ENCODE measurements at regions not wholly inside any gene's neighbourhood (a gene's known extent, or its start where the extent isn't known, plus 50 kb on each side); places are given as distances from the start of the nearest gene placed in this dataset.
"Not testable (repeated sequence)": the region's sequence is repeated elsewhere in the genome, so short reads cannot be mapped to it uniquely, and the experiment has no call there.

DNA sequence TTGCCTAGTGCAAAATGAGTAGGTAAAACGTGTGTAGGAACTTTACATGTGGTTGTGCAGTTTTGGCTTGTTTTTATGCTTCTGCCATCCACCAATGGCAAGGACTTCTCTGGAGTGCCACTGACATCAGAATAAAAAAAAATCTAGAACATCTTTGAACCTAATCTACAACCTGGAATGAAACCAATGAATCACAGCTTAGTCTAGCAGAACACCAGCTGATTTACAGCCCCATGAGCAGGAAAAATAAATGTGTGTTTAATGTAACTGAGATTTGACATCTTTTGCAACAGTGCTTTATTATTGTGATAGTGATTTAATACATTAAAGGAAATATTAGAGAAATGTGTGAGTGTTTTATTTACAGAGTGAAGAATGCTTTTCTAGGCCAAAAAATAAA is 995.1 kb downstream of the PCDH7 start:
- no peaks in the 10 kb centered on the region for H3K27me3 ChIP-seq
- DNase-seq (ENCODE audit: low read depth in 1 of 2, low spot score in 1 of 2): no peak
- peaks cover 5% of the 10 kb centered on the region for H3K4me1 ChIP-seq (ENCODE audit: low read depth)
- no peak overlapping the region for H3K27ac ChIP-seq
- H3K4me3 ChIP-seq: no peak overlapping the region
- no peaks in the 10 kb centered on the region for H3K36me3 ChIP-seq
- TF ChIP-seq, protein P1, sequence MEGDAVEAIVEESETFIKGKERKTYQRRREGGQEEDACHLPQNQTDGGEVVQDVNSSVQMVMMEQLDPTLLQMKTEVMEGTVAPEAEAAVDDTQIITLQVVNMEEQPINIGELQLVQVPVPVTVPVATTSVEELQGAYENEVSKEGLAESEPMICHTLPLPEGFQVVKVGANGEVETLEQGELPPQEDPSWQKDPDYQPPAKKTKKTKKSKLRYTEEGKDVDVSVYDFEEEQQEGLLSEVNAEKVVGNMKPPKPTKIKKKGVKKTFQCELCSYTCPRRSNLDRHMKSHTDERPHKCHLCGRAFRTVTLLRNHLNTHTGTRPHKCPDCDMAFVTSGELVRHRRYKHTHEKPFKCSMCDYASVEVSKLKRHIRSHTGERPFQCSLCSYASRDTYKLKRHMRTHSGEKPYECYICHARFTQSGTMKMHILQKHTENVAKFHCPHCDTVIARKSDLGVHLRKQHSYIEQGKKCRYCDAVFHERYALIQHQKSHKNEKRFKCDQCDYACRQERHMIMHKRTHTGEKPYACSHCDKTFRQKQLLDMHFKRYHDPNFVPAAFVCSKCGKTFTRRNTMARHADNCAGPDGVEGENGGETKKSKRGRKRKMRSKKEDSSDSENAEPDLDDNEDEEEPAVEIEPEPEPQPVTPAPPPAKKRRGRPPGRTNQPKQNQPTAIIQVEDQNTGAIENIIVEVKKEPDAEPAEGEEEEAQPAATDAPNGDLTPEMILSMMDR (IDR thresholded peaks at IDR 0.05; ENCODE audit: low read depth, low read length): no peak
- no peaks in the 10 kb centered on the region for H3K9me3 ChIP-seq (ENCODE audit: low read depth)

DNA sequence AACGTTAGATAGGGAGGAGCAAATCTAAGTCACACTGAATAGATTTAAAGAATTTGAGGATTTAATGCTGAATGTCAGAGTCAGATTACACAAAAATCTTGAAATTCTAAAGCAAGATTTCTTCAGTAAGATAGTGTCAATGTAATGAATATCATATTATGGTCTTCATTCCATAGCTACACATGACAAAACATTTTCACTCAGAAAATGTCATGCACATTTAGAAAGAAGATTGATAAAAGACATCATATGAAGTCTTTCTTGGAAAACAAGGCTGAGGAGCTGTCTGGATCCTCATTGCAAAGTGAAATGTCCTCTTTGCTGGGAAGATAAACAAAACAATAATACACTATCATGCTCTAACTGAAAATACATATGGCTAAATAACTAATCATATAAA is 1006.9 kb downstream of the PCDH7 start:
- Histone ChIP-seq H3K36me3 (no peaks in the 10 kb centered on the region), H3K4me3 (no peak overlapping the region), H3K4me1 (ENCODE audit: low read depth) (no peaks in the 10 kb centered on the region), H3K9me3 (ENCODE audit: low read depth) (no peaks in the 10 kb centered on the region), H3K27me3 (no peaks in the 10 kb centered on the region), H3K27ac (no peak overlapping the region)
- TF ChIP-seq, protein P1 (IDR thresholded peaks at IDR 0.05; ENCODE audit: low read depth, low read length): no peak
- no peak for DNase-seq (ENCODE audit: low read depth in 1 of 2, low spot score in 1 of 2)

DNA sequence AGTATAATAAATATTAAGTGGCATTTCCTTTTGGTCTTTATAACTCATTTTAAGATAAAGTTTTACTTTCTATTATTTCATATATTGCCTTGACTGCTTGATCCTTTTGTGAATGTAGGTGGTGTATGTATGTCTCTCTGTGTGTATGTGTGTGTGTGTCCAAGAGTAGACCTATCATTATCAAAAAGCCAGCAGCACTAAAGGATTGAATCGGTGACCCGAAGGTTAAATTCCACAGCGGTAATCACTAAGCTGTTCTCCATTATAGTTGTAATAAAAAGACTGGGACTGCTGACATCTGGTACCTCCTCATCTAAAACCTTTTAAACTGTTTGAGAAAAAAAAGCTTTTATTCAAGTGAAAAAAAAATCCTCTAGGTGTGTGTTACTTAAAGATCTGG is 1014.8 kb downstream of the PCDH7 start:
- TF ChIP-seq, protein P1 (IDR thresholded peaks at IDR 0.05; ENCODE audit: low read depth, low read length): no peak
- no peaks in the 10 kb centered on the region for H3K36me3 ChIP-seq
- H3K9me3 ChIP-seq (ENCODE audit: low read depth): no peaks in the 10 kb centered on the region
- H3K4me1 ChIP-seq (ENCODE audit: low read depth): peaks cover 6% of the 10 kb centered on the region
- no peak for DNase-seq (ENCODE audit: low read depth in 1 of 2, low spot score in 1 of 2)
- H3K4me3 ChIP-seq: no peak overlapping the region
- no peak overlapping the region for H3K27ac ChIP-seq
- H3K27me3 ChIP-seq: no peaks in the 10 kb centered on the region

DNA sequence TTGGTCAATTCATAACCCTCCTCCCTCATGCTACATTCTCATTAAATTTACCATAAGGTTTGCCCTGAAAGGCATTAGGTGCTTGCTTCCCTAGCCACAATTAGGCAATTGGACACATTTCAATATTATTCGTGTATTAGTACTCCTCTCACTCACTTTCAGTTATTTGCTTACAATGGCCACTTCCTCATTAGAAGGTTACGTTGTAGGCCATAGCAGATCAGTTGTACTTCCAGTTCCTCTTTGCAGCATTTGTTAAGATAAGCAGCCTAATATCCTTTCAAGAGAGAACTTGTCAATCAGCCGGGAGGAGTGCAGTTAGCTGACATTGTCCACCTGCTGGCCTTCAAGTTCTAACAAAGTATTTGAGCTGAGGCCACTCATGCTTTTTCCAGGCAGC is 1017.2 kb downstream of the PCDH7 start:
- peak in 1 of 2 donors; percentile 5 for DNase-seq (ENCODE audit: low read depth in 1 of 2, low spot score in 1 of 2)
- no peaks in the 10 kb centered on the region for H3K9me3 ChIP-seq (ENCODE audit: low read depth)
- TF ChIP-seq, protein P1 (IDR thresholded peaks at IDR 0.05; ENCODE audit: low read depth, low read length): no peak
- no peak overlapping the region for H3K4me3 ChIP-seq
- peaks cover 6% of the 10 kb centered on the region for H3K4me1 ChIP-seq (ENCODE audit: low read depth)
- H3K27me3 ChIP-seq: no peaks in the 10 kb centered on the region
- no peaks in the 10 kb centered on the region for H3K36me3 ChIP-seq
- H3K27ac ChIP-seq: no peak overlapping the region

DNA sequence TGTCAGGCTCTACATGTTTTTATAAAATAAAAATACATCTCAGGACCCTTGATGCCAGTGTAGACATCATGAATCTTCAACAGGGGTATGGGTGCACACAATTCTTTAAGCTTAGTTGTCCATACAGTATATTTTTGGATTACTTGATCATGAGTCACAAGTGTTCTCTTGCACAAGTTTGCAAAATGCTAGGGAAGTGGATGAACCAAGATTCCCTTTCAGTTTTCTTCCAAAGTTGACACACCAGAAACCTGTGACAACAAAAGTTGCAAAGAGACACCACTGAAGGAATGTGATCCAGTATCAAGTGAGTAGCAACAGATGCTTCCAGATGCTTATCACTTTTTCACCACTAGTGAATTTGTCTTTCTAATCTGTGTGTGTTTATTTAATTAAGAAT is 1021.2 kb downstream of the PCDH7 start:
- Histone ChIP-seq H3K4me3 (no peak overlapping the region), H3K27ac (no peak overlapping the region), H3K4me1 (ENCODE audit: low read depth) (peaks cover 6% of the 10 kb centered on the region), H3K36me3 (no peaks in the 10 kb centered on the region), H3K27me3 (no peaks in the 10 kb centered on the region), H3K9me3 (ENCODE audit: low read depth) (no peaks in the 10 kb centered on the region)
- TF ChIP-seq, protein P1 (IDR thresholded peaks at IDR 0.05; ENCODE audit: low read depth, low read length): no peak
- no peak for DNase-seq (ENCODE audit: low read depth in 1 of 2, low spot score in 1 of 2)

DNA sequence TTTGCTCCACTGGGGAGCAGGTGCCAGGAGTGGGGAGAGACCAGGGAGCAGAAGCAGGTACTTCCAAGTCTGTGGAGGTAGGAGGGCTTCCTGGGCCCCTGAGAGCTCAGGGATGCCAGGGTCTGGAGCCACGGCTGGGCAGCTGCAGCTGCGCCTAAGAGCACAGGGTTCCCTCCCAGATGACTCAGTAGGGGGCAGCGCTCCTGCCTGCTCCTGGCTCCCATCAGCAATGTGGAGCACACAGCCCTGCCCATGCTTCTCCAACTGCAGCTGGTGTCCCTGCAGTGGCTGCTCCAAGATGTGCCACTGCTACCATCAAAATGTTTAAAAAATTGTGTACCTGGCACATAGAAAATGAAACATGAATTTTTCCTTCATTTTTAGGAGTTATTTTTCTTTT is 1028.2 kb downstream of the PCDH7 start:
- no peaks in the 10 kb centered on the region for H3K27me3 ChIP-seq
- no peak overlapping the region for H3K4me3 ChIP-seq
- no peak for DNase-seq (ENCODE audit: low read depth in 1 of 2, low spot score in 1 of 2)
- H3K9me3 ChIP-seq (ENCODE audit: low read depth): no peaks in the 10 kb centered on the region
- H3K36me3 ChIP-seq: no peaks in the 10 kb centered on the region
- no peaks in the 10 kb centered on the region for H3K4me1 ChIP-seq (ENCODE audit: low read depth)
- TF ChIP-seq, protein P1 (IDR thresholded peaks at IDR 0.05; ENCODE audit: low read depth, low read length): no peak
- no peak overlapping the region for H3K27ac ChIP-seq

DNA sequence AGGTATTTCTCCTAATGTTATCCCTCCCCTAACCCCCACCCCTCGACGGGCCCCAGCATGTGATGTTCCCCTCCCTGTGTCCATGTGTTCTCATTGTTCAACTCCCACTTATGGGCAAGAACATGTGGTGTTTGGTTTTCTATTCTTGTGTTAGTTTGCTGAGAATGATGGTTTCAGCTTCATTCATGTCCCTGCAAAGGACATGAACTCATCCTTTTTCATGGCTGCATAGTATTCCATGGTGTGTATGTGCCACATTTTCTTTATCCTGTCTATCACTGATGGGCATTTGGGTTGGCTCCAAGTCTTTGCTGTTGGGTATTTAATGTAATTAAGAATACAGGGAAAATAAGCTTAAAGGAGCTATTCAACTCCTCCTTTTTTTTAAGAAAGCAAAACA is 1030.4 kb downstream of the PCDH7 start:
- H3K36me3 ChIP-seq; H3K27ac ChIP-seq; H3K4me3 ChIP-seq; H3K27me3 ChIP-seq; H3K9me3 ChIP-seq (ENCODE audit: low read depth); DNase-seq (ENCODE audit: low read depth in 1 of 2, low spot score in 1 of 2); H3K4me1 ChIP-seq (ENCODE audit: low read depth): not testable (repeated sequence)
